A172 (cell line): ENCODE measurements at regions not wholly inside any gene's neighbourhood (a gene's known extent, or its start where the extent isn't known, plus 50 kb on each side); places are given as distances from the start of the nearest gene placed in this dataset.
"Not testable (repeated sequence)": the region's sequence is repeated elsewhere in the genome, so short reads cannot be mapped to it uniquely, and the experiment has no call there.

Experiments
- DNase-seq: peaks from one replicate; pipeline ENCODE4 v3.0.0-alpha.2; 2015; ENCODE audit warnings: low spot score

GRCh38 chr1:29599071-29599470 lies 362.7 kb downstream of the PTPRU start:
- no peak for DNase-seq

GRCh38 chr1:29597861-29598260 lies 361.5 kb downstream of the PTPRU start:
- DNase-seq: no peak

- DNase-seq: no peak
Measured at GRCh38 chr1:29593601-29594382, 357.5 kb downstream of the PTPRU start.

GRCh38 chr1:29592731-29593130 lies 356.4 kb downstream of the PTPRU start:
- no peak for DNase-seq

- DNase-seq: no peak
Measured at GRCh38 chr1:29592261-29592615, 355.9 kb downstream of the PTPRU start.

GRCh38 chr1:29591601-29592260 lies 355.4 kb downstream of the PTPRU start:
- DNase-seq: no peak

- DNase-seq: peak; percentile 72
Measured at GRCh38 chr1:29590583-29591565, 354.6 kb downstream of the PTPRU start.

GRCh38 chr1:29589716-29590115 lies 353.4 kb downstream of the PTPRU start:
- DNase-seq: not testable (repeated sequence)

GRCh38 chr1:29586991-29587745 lies 350.8 kb downstream of the PTPRU start:
- no peak for DNase-seq

- DNase-seq: no peak
Measured at GRCh38 chr1:29586215-29586614, 349.9 kb downstream of the PTPRU start.

GRCh38 chr1:29585656-29586055 lies 349.3 kb downstream of the PTPRU start:
- no peak for DNase-seq

GRCh38 chr1:29585201-29585600 lies 348.9 kb downstream of the PTPRU start:
- DNase-seq: no peak

- DNase-seq: peak; percentile 29
Measured at GRCh38 chr1:29584776-29585175, 348.5 kb downstream of the PTPRU start.

GRCh38 chr1:29584362-29584761 lies 348.0 kb downstream of the PTPRU start:
- no peak for DNase-seq

GRCh38 chr1:29583727-29584126 lies 347.4 kb downstream of the PTPRU start:
- no peak for DNase-seq

- DNase-seq: no peak
Measured at GRCh38 chr1:29581256-29581655, 344.9 kb downstream of the PTPRU start.

- DNase-seq: peak; percentile 50
Measured at GRCh38 chr1:29579821-29580425, 343.6 kb downstream of the PTPRU start.

- no peak for DNase-seq
Measured at GRCh38 chr1:29577512-29577911, 341.2 kb downstream of the PTPRU start.

GRCh38 chr1:29576510-29576909 lies 340.2 kb downstream of the PTPRU start:
- DNase-seq: no peak

GRCh38 chr1:29575826-29576225 lies 339.5 kb downstream of the PTPRU start:
- DNase-seq: peak; percentile 26

- no peak for DNase-seq
Measured at GRCh38 chr1:29575277-29575676, 339.0 kb downstream of the PTPRU start.
